PC-3 (cell line): ENCODE measurements at regions not wholly inside any gene's neighbourhood (a gene's known extent, or its start where the extent isn't known, plus 50 kb on each side); places are given as distances from the start of the nearest gene placed in this dataset.

Experiments used
- ATAC-seq: fragments of 200-7000 bp; cut with Tn5 transposase; 2 replicates; pipeline ENCODE4 v1.9.1; 2020; ENCODE audit warnings: mild to moderate bottlenecking, moderate library complexity
- BruUV-seq: library from RNA; stranded (reverse); fragments of 400-500 nt; replicated peaks from 2 replicates; lab custom pipeline; 2021; lab: Mats Ljungman, UMichigan
- CTCF ChIA-PET: fragments of 300-600 bp; sonication (Branson Sonifier 250); formaldehyde crosslinking; loops from one replicate; lab custom pipeline; 2022; ENCODE audit warnings: antibody characterized with exemption; lab: Charles Lee
- POLR2A ChIA-PET: fragments of 300-600 bp; sonication (Branson Sonifier 250); formaldehyde crosslinking; loops from one replicate; lab custom pipeline; 2022; ENCODE audit warnings: antibody characterized with exemption; ENCODE audit not compliant: unreplicated experiment; lab: Charles Lee
- DNase-seq: peaks from one replicate; pipeline ENCODE4 v3.0.0-alpha.2; 2015
- H2AFZ ChIP-seq: fragments of 300-600 bp; sonication (generic); 2 replicates; pipeline ENCODE4 v1.6.0; 2016; ENCODE audit warnings: antibody characterized with exemption, low read length
- H3F3A ChIP-seq: fragments of 300-600 bp; sonication (generic); one replicate; pipeline ENCODE4 v1.6.0; 2017; ENCODE audit warnings: antibody characterized with exemption, low read length, control low read depth, mild to moderate bottlenecking; ENCODE audit not compliant: unreplicated experiment
- H3K27ac ChIP-seq: fragments of 300-600 bp; sonication (generic); 2 replicates; pipeline ENCODE4 v1.5.1; 2016; ENCODE audit warnings: mild to moderate bottlenecking, low read length
- H3K27me3 ChIP-seq: fragments of 300-600 bp; sonication (generic); 2 replicates; pipeline ENCODE4 v1.6.1; 2016; ENCODE audit warnings: low read length, mixed read lengths
- H3K36me3 ChIP-seq: fragments of 300-600 bp; sonication (generic); 2 replicates; pipeline ENCODE4 v1.6.1; 2016; ENCODE audit warnings: low read depth, mixed run types, low read length, mixed read lengths
- H3K4me1 ChIP-seq: fragments of 300-600 bp; sonication (generic); 2 replicates; pipeline ENCODE4 v1.5.1; 2016; ENCODE audit warnings: low read length; ENCODE audit not compliant: insufficient read depth
- H3K4me2 ChIP-seq: fragments of 300-600 bp; sonication (generic); 2 replicates; pipeline ENCODE4 v1.6.0; 2016; ENCODE audit warnings: low read length
- H3K4me3 ChIP-seq: fragments of 300-600 bp; sonication (generic); 2 replicates; pipeline ENCODE4 v1.5.1; 2016; ENCODE audit warnings: mild to moderate bottlenecking, low read length, mixed read lengths
- H3K79me2 ChIP-seq: fragments of 300-600 bp; sonication (generic); 2 replicates; pipeline ENCODE4 v1.6.1; 2017; ENCODE audit warnings: low read length, mixed read lengths
- H3K9ac ChIP-seq: fragments of 300-600 bp; sonication (generic); 2 replicates; pipeline ENCODE4 v1.6.0; 2016; ENCODE audit warnings: mild to moderate bottlenecking, low read length
- H3K9me2 ChIP-seq: fragments of 300-600 bp; sonication (generic); replicated peaks from 2 replicates; pipeline ENCODE4 v1.6.1; 2016; ENCODE audit warnings: mixed run types, low read length, mixed read lengths
- H3K9me3 ChIP-seq: fragments of 300-600 bp; sonication (generic); 2 replicates; pipeline ENCODE4 v1.6.1; 2016; ENCODE audit warnings: low read length, mixed read lengths
- H4K20me1 ChIP-seq: fragments of 300-600 bp; sonication (generic); 2 replicates; pipeline ENCODE4 v1.6.1; 2016; ENCODE audit warnings: low read length, mixed read lengths
- CTCF ChIP-seq: fragments of 300-600 bp; sonication (generic); conservative IDR thresholded peaks from 2 replicates; pipeline ENCODE4 v1.5.1; 2017; ENCODE audit warnings: antibody characterized with exemption, low read depth, mild to moderate bottlenecking, low read length
- EZH2 ChIP-seq: fragments of 300-600 bp; sonication (generic); IDR thresholded peaks from one replicate; pipeline ENCODE4 v1.6.1; 2017; ENCODE audit warnings: antibody characterized with exemption, mild to moderate bottlenecking, low read length; ENCODE audit not compliant: unreplicated experiment
- EZH2phosphoT487 ChIP-seq: fragments of 300-600 bp; sonication (generic); IDR thresholded peaks from 2 replicates; pipeline ENCODE4 v1.6.1; 2018; ENCODE audit warnings: mild to moderate bottlenecking, antibody characterized with exemption, low read length, borderline replicate concordance
- intact Hi-C: fragments of 100-400 bp; cut with micrococcal nuclease; formaldehyde crosslinking; loops from 2 replicates; pipeline ENCODE4 v1.9.0; 2023

- Histone ChIP-seq H3K4me3 (no peak overlapping the region), H3K27me3 (0 out of 2 replicates have a peak, but pooled peaks cover 14% of the 10 kb centered on the region), H4K20me1 (no peaks in the 10 kb centered on the region), H3K36me3 (no peaks in the 10 kb centered on the region), H3K9me3 (no peaks in the 10 kb centered on the region), H3K79me2 (no peaks in the 10 kb centered on the region), H3K9ac (no peak overlapping the region), H3K27ac (no peak overlapping the region), H3F3A (no peaks in the 10 kb centered on the region), H3K4me2 (no peak overlapping the region), H3K4me1 (no peaks in the 10 kb centered on the region), H2AFZ (no peak overlapping the region), H3K9me2 (no peaks in the 10 kb centered on the region)
- ATAC-seq (no peak), DNase-seq (no peak)
- intact Hi-C loops, result no loop called here
- ChIA-PET POLR2A (no interaction called here), CTCF (no interaction called here)
- BruUV-seq, result no TSS peak
- no peak for TF ChIP-seq CTCF
- no peak for TF ChIP-seq EZH2
- TF ChIP-seq EZH2phosphoT487, result no peak
These were observed 237.3 kb downstream of the SOD2 start for GRCh38 chr6:159455700-159456274.

DNA sequence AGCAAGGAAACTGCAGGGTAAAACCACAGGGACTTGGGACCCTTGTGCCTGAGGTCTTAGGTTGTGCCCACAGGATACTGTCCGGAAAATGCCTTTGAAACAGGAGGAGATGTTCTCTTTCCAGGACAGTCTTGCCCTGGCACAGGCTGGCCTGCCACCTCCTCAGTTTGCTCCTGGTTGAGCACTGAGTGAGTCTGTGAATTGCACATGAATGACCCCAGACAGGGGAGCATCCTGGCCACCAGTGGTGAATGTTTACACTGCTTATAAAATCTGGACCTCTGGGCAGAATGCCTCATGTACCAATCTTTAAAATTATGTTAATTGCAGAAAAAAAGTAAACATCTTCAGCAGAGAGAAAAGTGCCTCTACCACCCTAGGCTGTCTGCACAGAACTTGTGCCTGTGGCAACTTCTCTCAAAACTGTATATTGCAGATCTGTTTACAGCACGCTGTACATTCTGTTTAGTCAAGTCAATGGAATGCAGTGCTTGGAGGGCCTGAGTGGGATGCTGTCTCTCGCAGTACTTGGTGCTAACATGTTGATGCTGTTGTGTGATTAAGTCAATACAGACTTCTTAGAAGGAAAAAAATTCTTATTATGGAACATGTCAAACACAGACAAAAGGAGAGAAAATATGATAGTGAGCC is 242.1 kb downstream of the SOD2 start:
- no peaks in the 10 kb centered on the region for H4K20me1 ChIP-seq
- H3K79me2 ChIP-seq, result no peaks in the 10 kb centered on the region
- CTCF ChIA-PET, result no interaction called here
- no peaks in the 10 kb centered on the region for H3K9me3 ChIP-seq
- H2AFZ ChIP-seq, result no peak overlapping the region
- BruUV-seq, result no TSS peak
- H3K36me3 ChIP-seq, result no peaks in the 10 kb centered on the region
- intact Hi-C loops, result no loop called here
- peaks cover 39% of the 10 kb centered on the region for H3K27me3 ChIP-seq
- H3K4me1 ChIP-seq, result no peaks in the 10 kb centered on the region
- TF ChIP-seq CTCF (no peak), EZH2phosphoT487 (no peak), EZH2 (no peak)
- no peaks in the 10 kb centered on the region for H3K9me2 ChIP-seq
- POLR2A ChIA-PET, result no interaction called here
- no peak for DNase-seq
- no peaks in the 10 kb centered on the region for H3F3A ChIP-seq
- no peak overlapping the region for H3K4me3 ChIP-seq
- no peak overlapping the region for H3K9ac ChIP-seq
- no peak overlapping the region for H3K4me2 ChIP-seq
- ATAC-seq, result no peak
- no peak overlapping the region for H3K27ac ChIP-seq

- DNase-seq (no peak), ATAC-seq (no peak)
- TF ChIP-seq EZH2, result no peak
- TF ChIP-seq EZH2phosphoT487, result no peak
- no peak for TF ChIP-seq CTCF
- Histone ChIP-seq H2AFZ (no peak overlapping the region), H3K36me3 (no peaks in the 10 kb centered on the region), H3K9me2 (no peaks in the 10 kb centered on the region), H3K4me3 (no peak overlapping the region), H3K27me3 (peaks cover 76% of the 10 kb centered on the region), H3K4me1 (no peaks in the 10 kb centered on the region), H3K27ac (no peak overlapping the region), H3K4me2 (no peak overlapping the region), H3K9ac (no peak overlapping the region), H3K79me2 (no peaks in the 10 kb centered on the region), H3K9me3 (no peaks in the 10 kb centered on the region), H3F3A (no peaks in the 10 kb centered on the region), H4K20me1 (no peaks in the 10 kb centered on the region)
- CTCF ChIA-PET, result no interaction called here
- POLR2A ChIA-PET, result no interaction called here
- BruUV-seq, result no TSS peak
- intact Hi-C loops, result no loop called here
These were observed 246.7 kb downstream of the SOD2 start for GRCh38 chr6:159446340-159446739.
